ENCODE measurements at regions not wholly inside any gene's neighbourhood (a gene's known extent, or its start where the extent isn't known, plus 50 kb on each side); places are given as distances from the start of the nearest gene placed in this dataset.

Small RNAs in the stretch of these regions (microRNA-seq; reads per million reads assigned to microRNA genes)
- 0 reads per million in 2 experiments for gene MIR1302-4 (ENCODE audit: insufficient read depth in 1 of 2, insufficient read length in 1 of 2, unreplicated experiment in 1 of 2)

Small RNAs in the stretch of these regions (small RNA-seq; reads per million reads assigned to genes)
- gene MIR1302-4 = 0 reads per million in 5 experiments

Data from IMR-90 (cell line).